Neural progenitor cell (in vitro differentiated cells): ENCODE measurements at regions not wholly inside any gene's neighbourhood (a gene's known extent, or its start where the extent isn't known, plus 50 kb on each side); places are given as distances from the start of the nearest gene placed in this dataset.
A peak's percentile ranks its signal among the peaks of the same experiment; 100 is the strongest.

Source experiments
- DNase-seq: peaks from one replicate; pipeline ENCODE4 v3.0.0-alpha.2; 2016; ENCODE audit warnings: low spot score
- H2AFZ ChIP-seq: fragments of 200-600 bp; sonication (generic); replicated peaks from 2 replicates; pipeline ENCODE4 v1.6.1; 2016; ENCODE audit warnings: antibody characterized with exemption
- H3F3A ChIP-seq: fragments of 200-600 bp; sonication (generic); 2 replicates; pipeline ENCODE4 v1.6.1; 2016; ENCODE audit warnings: antibody characterized with exemption, low read depth
- H3K27ac ChIP-seq: fragments of 200-600 bp; sonication (generic); 2 replicates; pipeline ENCODE4 v1.5.1; 2016; ENCODE audit warnings: mild to moderate bottlenecking
- H3K27me3 ChIP-seq: fragments of 200-600 bp; sonication (generic); 2 replicates; pipeline ENCODE4 v1.6.1; 2016; ENCODE audit warnings: mild to moderate bottlenecking, moderate library complexity
- H3K36me3 ChIP-seq: fragments of 200-600 bp; sonication (generic); 2 replicates; pipeline ENCODE4 v1.5.1; 2016
- H3K4me1 ChIP-seq: fragments of 200-600 bp; sonication (generic); 2 replicates; pipeline ENCODE4 v1.6.1; 2016; ENCODE audit warnings: mixed run types
- H3K4me2 ChIP-seq: fragments of 200-600 bp; sonication (generic); 2 replicates; pipeline ENCODE4 v1.6.1; 2016
- H3K4me3 ChIP-seq: fragments of 200-600 bp; sonication (generic); 2 replicates; pipeline ENCODE4 v1.5.1; 2016
- H3K79me2 ChIP-seq: fragments of 200-600 bp; sonication (generic); 2 replicates; pipeline ENCODE4 v1.6.1; 2016; ENCODE audit warnings: low read depth
- H3K9ac ChIP-seq: fragments of 200-600 bp; sonication (generic); 2 replicates; pipeline ENCODE4 v1.6.1; 2016
- H3K9me3 ChIP-seq: fragments of 200-600 bp; sonication (generic); 2 replicates; pipeline ENCODE4 v1.5.1; 2016; ENCODE audit warnings: low read depth
- H4K20me1 ChIP-seq: fragments of 200-600 bp; sonication (generic); 2 replicates; pipeline ENCODE4 v1.6.1; 2016; ENCODE audit warnings: low read depth
- H3K27ac Mint-ChIP-seq: 3 replicates; pipeline ENCODE4 v1.8.0; 2021; ENCODE audit warnings: mixed read lengths
- H3K27me3 Mint-ChIP-seq: 2 replicates; pipeline ENCODE4 v1.8.0; 2022; ENCODE audit warnings: low read depth, mild to moderate bottlenecking, inconsistent platforms, moderate library complexity, mixed read lengths; ENCODE audit not compliant: insufficient read depth
- H3K36me3 Mint-ChIP-seq: 3 replicates; pipeline ENCODE4 v1.8.0; 2021; ENCODE audit warnings: mixed read lengths
- H3K4me1 Mint-ChIP-seq: 3 replicates; pipeline ENCODE4 v1.8.0; 2021; ENCODE audit warnings: mixed read lengths
- H3K4me3 Mint-ChIP-seq: 3 replicates; pipeline ENCODE4 v1.8.0; 2021; ENCODE audit warnings: mild to moderate bottlenecking, moderate library complexity, mixed read lengths
- H3K9me3 Mint-ChIP-seq: 3 replicates; pipeline ENCODE4 v1.8.0; 2020; ENCODE audit warnings: mixed read lengths
- CTCF ChIP-seq: fragments of 200-600 bp; sonication (generic); IDR thresholded peaks from 2 replicates; pipeline ENCODE4 v1.5.1; 2017; ENCODE audit warnings: antibody characterized with exemption, mild to moderate bottlenecking
- EZH2 ChIP-seq: fragments of 200-600 bp; sonication (generic); IDR thresholded peaks from 2 replicates; pipeline ENCODE4 v1.6.1; 2017; ENCODE audit warnings: antibody characterized with exemption, mild to moderate bottlenecking, moderate library complexity
- EZH2phosphoT487 ChIP-seq: fragments of 200-600 bp; sonication (generic); IDR thresholded peaks from 2 replicates; pipeline ENCODE4 v1.6.1; 2017; ENCODE audit warnings: antibody characterized with exemption

- TF ChIP-seq EZH2phosphoT487 = no peak
- no peak for TF ChIP-seq CTCF
- TF ChIP-seq EZH2 = no peak
- H3K9me3 ChIP-seq = no peaks in the 10 kb centered on the region
- no peak overlapping the region for H3K27ac ChIP-seq
- H3K36me3 Mint-ChIP-seq = no peaks in the 10 kb centered on the region
- H3K27me3 ChIP-seq = no peaks in the 10 kb centered on the region
- H3K27ac Mint-ChIP-seq = no peak overlapping the region
- H3K4me1 Mint-ChIP-seq = peaks cover 2% of the 10 kb centered on the region
- no peak overlapping the region for H3K9ac ChIP-seq
- no peaks in the 10 kb centered on the region for H4K20me1 ChIP-seq
- no peak for DNase-seq
- H3K4me1 ChIP-seq = peaks cover 8% of the 10 kb centered on the region
- H3K79me2 ChIP-seq = no peaks in the 10 kb centered on the region
- H3K4me3 Mint-ChIP-seq = no peak overlapping the region
- H3K9me3 Mint-ChIP-seq = peaks cover 8% of the 10 kb centered on the region
- H3K4me2 ChIP-seq = no peak overlapping the region
- no peak overlapping the region for H2AFZ ChIP-seq
- no peaks in the 10 kb centered on the region for H3K36me3 ChIP-seq
- no peaks in the 10 kb centered on the region for H3F3A ChIP-seq
- H3K27me3 Mint-ChIP-seq = peaks cover 4% of the 10 kb centered on the region
- H3K4me3 ChIP-seq = no peak overlapping the region
Measured at GRCh38 chr4:38309471-38309870, 349.3 kb downstream of the PTTG2 start.

GRCh38 chr4:38310446-38311043 is 350.3 kb downstream of the PTTG2 start:
- DNase-seq = no peak
- TF ChIP-seq CTCF = no peak
- no peak for TF ChIP-seq EZH2phosphoT487

GRCh38 chr4:38311495-38312126 is 351.4 kb downstream of the PTTG2 start:
- no peaks in the 10 kb centered on the region for H3K36me3 Mint-ChIP-seq
- H2AFZ ChIP-seq = no peak overlapping the region
- H3K27ac Mint-ChIP-seq = no peak overlapping the region
- no peaks in the 10 kb centered on the region for H3K36me3 ChIP-seq
- DNase-seq = no peak
- H3K9me3 Mint-ChIP-seq = peaks cover 8% of the 10 kb centered on the region
- H3K79me2 ChIP-seq = no peaks in the 10 kb centered on the region
- H3K9ac ChIP-seq = no peak overlapping the region
- H3F3A ChIP-seq = no peaks in the 10 kb centered on the region
- H3K27me3 Mint-ChIP-seq = peaks cover 2% of the 10 kb centered on the region
- peaks cover 13% of the 10 kb centered on the region for H3K4me1 ChIP-seq
- H3K27ac ChIP-seq = no peak overlapping the region
- H3K4me1 Mint-ChIP-seq = peaks cover 7% of the 10 kb centered on the region
- no peaks in the 10 kb centered on the region for H4K20me1 ChIP-seq
- H3K4me3 Mint-ChIP-seq = no peak overlapping the region
- H3K27me3 ChIP-seq = no peaks in the 10 kb centered on the region
- H3K4me2 ChIP-seq = no peak overlapping the region
- TF ChIP-seq EZH2phosphoT487 (no peak), CTCF (no peak), EZH2 (no peak)
- no peaks in the 10 kb centered on the region for H3K9me3 ChIP-seq
- no peak overlapping the region for H3K4me3 ChIP-seq

More at GRCh38 chr4:38310446-38311043, 350.3 kb downstream of the PTTG2 start:
- no peaks in the 10 kb centered on the region for H3K27me3 ChIP-seq
- no peaks in the 10 kb centered on the region for H3F3A ChIP-seq
- no peaks in the 10 kb centered on the region for H4K20me1 ChIP-seq
- peak overlapping the region; percentile 64 for H2AFZ ChIP-seq
- H3K36me3 ChIP-seq = no peaks in the 10 kb centered on the region
- Mint-ChIP-seq H3K9me3 (peaks cover 8% of the 10 kb centered on the region), H3K36me3 (no peaks in the 10 kb centered on the region), H3K4me1 (peaks cover 7% of the 10 kb centered on the region), H3K27me3 (peaks cover 4% of the 10 kb centered on the region), H3K4me3 (no peak overlapping the region), H3K27ac (no peak overlapping the region)
- H3K27ac ChIP-seq = no peak overlapping the region
- H3K9me3 ChIP-seq = no peaks in the 10 kb centered on the region
- H3K4me1 ChIP-seq = peaks cover 13% of the 10 kb centered on the region
- H3K79me2 ChIP-seq = no peaks in the 10 kb centered on the region
- no peak overlapping the region for H3K9ac ChIP-seq
- peak overlapping the region; percentile 1 for H3K4me2 ChIP-seq
- H3K4me3 ChIP-seq = no peak overlapping the region
